ENCODE measurements at regions not wholly inside any gene's neighbourhood (a gene's known extent, or its start where the extent isn't known, plus 50 kb on each side); places are given as distances from the start of the nearest gene placed in this dataset.

DNA sequence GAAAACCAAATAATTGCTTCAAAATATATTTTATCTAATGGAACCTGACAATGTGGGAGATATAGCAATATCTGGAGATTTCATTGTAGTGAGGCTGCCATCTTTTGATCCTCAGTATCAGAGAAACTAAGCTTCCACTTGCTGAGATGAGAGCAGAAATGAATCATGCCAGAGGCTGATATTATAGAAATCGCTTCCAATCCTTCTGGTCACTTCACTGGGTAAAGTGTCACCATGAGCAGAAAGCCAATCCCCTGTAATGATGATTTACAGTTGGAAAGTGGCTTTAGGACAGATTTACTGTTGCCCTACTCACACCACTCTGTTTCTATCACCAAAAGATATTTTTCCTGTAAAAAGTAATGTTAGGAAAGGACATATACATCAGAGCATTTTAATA lies 365.0 kb upstream of the VRK2 start:
- no peaks in the 10 kb centered on the region for H3K4me1 ChIP-seq (ENCODE audit: control insufficient read depth in 3 of 3, insufficient read depth in 2 of 3, low read depth in 1 of 3, low read length in 2 of 3)
- H3K27me3 ChIP-seq (ENCODE audit: control insufficient read depth in 3 of 3, insufficient read depth in 3 of 3, low read length in 3 of 3), result no peaks in the 10 kb centered on the region
- no peaks in the 10 kb centered on the region for H3K36me3 ChIP-seq (ENCODE audit: control insufficient read depth in 3 of 3, insufficient read depth in 2 of 3, low read depth in 1 of 3, low read length in 3 of 3)
- DNase-seq, result no peak
- WGBS, 3 donors, result 62 to 81% (median 72%) methylated on average over 1 of the region's 1 CpG
- H3K4me3 ChIP-seq (ENCODE audit: low read depth in 1 of 3, low read length in 3 of 3), result no peak overlapping the region
- FAIRE-seq, result no peak
- no peak overlapping the region for H3K27ac ChIP-seq (ENCODE audit: low read depth in 1 of 3, low read length in 2 of 3)
- no peaks in the 10 kb centered on the region for H3K9me3 ChIP-seq (ENCODE audit: control insufficient read depth in 2 of 2, insufficient read depth in 1 of 2, low read depth in 1 of 2, low read length in 1 of 2)

DNA sequence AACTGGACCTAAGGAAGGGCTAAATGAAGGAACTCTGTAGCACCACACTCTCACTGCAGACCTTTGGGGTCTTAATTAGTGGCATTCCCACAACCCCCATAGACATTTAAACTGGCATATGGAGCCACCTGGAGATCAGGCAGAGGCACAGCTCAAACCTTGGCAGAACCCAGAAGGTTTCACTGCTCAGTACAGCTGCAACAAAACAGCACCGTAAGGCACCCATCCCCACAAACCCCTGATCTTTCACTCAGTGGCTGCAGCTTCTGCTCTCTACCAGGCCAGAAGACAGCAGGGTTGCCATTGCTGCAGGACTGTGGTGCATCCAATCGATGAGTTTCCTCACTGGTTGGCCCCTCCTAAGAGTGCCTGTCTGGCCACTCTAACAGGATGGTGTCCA lies 361.6 kb upstream of the VRK2 start:
- FAIRE-seq (no peak), DNase-seq (no peak)
- no peaks in the 10 kb centered on the region for H3K4me1 ChIP-seq (ENCODE audit: control insufficient read depth in 3 of 3, insufficient read depth in 2 of 3, low read depth in 1 of 3, low read length in 2 of 3)
- H3K27ac ChIP-seq (ENCODE audit: low read depth in 1 of 3, low read length in 2 of 3), result no peak overlapping the region
- H3K36me3 ChIP-seq (ENCODE audit: control insufficient read depth in 3 of 3, insufficient read depth in 2 of 3, low read depth in 1 of 3, low read length in 3 of 3), result no peaks in the 10 kb centered on the region
- no peaks in the 10 kb centered on the region for H3K9me3 ChIP-seq (ENCODE audit: control insufficient read depth in 2 of 2, insufficient read depth in 1 of 2, low read depth in 1 of 2, low read length in 1 of 2)
- no peaks in the 10 kb centered on the region for H3K27me3 ChIP-seq (ENCODE audit: control insufficient read depth in 3 of 3, insufficient read depth in 3 of 3, low read length in 3 of 3)
- WGBS, 3 donors, result 83 to 87% (median 86%) methylated on average over 2 of the region's 2 CpGs
- no peak overlapping the region for H3K4me3 ChIP-seq (ENCODE audit: low read depth in 1 of 3, low read length in 3 of 3)

DNA sequence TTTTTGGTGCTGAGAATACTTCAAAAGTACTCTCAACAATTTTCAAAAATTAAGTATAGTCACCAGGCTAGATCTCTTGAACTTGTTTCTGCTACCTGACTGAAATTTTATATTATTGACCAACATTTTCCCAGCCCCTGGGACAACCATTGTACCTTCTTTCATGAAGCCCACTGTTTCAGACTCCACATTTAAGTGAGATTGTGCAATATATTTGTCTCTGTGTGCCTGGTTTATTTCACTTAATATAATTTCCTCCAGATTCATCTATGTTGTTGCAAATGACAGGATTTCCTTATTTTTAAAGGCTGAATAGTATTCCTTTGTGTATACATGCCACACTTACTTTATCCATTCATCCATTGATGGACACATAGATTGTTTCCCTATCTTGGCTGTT lies 354.2 kb upstream of the VRK2 start:
- H3K9me3 ChIP-seq (ENCODE audit: control insufficient read depth in 2 of 2, insufficient read depth in 1 of 2, low read depth in 1 of 2, low read length in 1 of 2), result no peaks in the 10 kb centered on the region
- no peak overlapping the region for H3K4me3 ChIP-seq (ENCODE audit: low read depth in 1 of 3, low read length in 3 of 3)
- H3K4me1 ChIP-seq (ENCODE audit: control insufficient read depth in 3 of 3, insufficient read depth in 2 of 3, low read depth in 1 of 3, low read length in 2 of 3), result no peaks in the 10 kb centered on the region
- no peak for FAIRE-seq
- H3K27ac ChIP-seq (ENCODE audit: low read depth in 1 of 3, low read length in 2 of 3), result no peak overlapping the region
- no peaks in the 10 kb centered on the region for H3K36me3 ChIP-seq (ENCODE audit: control insufficient read depth in 3 of 3, insufficient read depth in 2 of 3, low read depth in 1 of 3, low read length in 3 of 3)
- no peaks in the 10 kb centered on the region for H3K27me3 ChIP-seq (ENCODE audit: control insufficient read depth in 3 of 3, insufficient read depth in 3 of 3, low read length in 3 of 3)
- no peak for DNase-seq

- Histone ChIP-seq H3K4me1 (ENCODE audit: control insufficient read depth in 3 of 3, insufficient read depth in 2 of 3, low read depth in 1 of 3, low read length in 2 of 3) (no peaks in the 10 kb centered on the region), H3K27ac (ENCODE audit: low read depth in 1 of 3, low read length in 2 of 3) (no peak overlapping the region), H3K36me3 (ENCODE audit: control insufficient read depth in 3 of 3, insufficient read depth in 2 of 3, low read depth in 1 of 3, low read length in 3 of 3) (no peaks in the 10 kb centered on the region), H3K4me3 (ENCODE audit: low read depth in 1 of 3, low read length in 3 of 3) (no peak overlapping the region), H3K27me3 (ENCODE audit: control insufficient read depth in 3 of 3, insufficient read depth in 3 of 3, low read length in 3 of 3) (no peaks in the 10 kb centered on the region), H3K9me3 (ENCODE audit: control insufficient read depth in 2 of 2, insufficient read depth in 1 of 2, low read depth in 1 of 2, low read length in 1 of 2) (no peaks in the 10 kb centered on the region)
- FAIRE-seq (no peak), DNase-seq (no peak)
These were observed 353.4 kb upstream of the VRK2 start for GRCh38 chr2:57693177-57693576.

DNA sequence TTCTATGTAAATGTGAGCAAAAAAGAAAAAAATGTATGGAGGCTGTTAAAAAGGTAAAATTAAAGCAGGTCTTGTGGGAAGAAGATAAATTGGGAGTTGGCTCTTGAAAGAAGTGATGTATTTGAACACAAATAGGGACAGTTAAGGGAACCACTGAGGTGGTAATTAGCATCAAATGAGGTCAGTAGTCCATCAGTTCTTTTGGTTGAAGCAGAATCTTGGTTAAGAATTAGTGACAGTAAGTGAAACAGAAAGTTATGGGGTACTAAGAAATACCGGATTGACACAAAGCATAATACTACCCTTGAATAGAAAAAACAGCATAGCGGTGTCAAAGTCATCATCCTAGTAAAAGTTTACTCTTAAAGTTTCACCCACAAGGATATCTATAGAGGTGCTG lies 352.6 kb upstream of the VRK2 start:
- no peak overlapping the region for H3K27ac ChIP-seq (ENCODE audit: low read depth in 1 of 3, low read length in 2 of 3)
- no peak overlapping the region for H3K4me3 ChIP-seq (ENCODE audit: low read depth in 1 of 3, low read length in 3 of 3)
- 59 to 86% (median 71%) methylated on average over 2 of the region's 2 CpGs for WGBS, 3 donors
- DNase-seq (no peak), FAIRE-seq (no peak)
- no peaks in the 10 kb centered on the region for H3K9me3 ChIP-seq (ENCODE audit: control insufficient read depth in 2 of 2, insufficient read depth in 1 of 2, low read depth in 1 of 2, low read length in 1 of 2)
- H3K36me3 ChIP-seq (ENCODE audit: control insufficient read depth in 3 of 3, insufficient read depth in 2 of 3, low read depth in 1 of 3, low read length in 3 of 3), result no peaks in the 10 kb centered on the region
- H3K4me1 ChIP-seq (ENCODE audit: control insufficient read depth in 3 of 3, insufficient read depth in 2 of 3, low read depth in 1 of 3, low read length in 2 of 3), result no peaks in the 10 kb centered on the region
- no peaks in the 10 kb centered on the region for H3K27me3 ChIP-seq (ENCODE audit: control insufficient read depth in 3 of 3, insufficient read depth in 3 of 3, low read length in 3 of 3)

DNA sequence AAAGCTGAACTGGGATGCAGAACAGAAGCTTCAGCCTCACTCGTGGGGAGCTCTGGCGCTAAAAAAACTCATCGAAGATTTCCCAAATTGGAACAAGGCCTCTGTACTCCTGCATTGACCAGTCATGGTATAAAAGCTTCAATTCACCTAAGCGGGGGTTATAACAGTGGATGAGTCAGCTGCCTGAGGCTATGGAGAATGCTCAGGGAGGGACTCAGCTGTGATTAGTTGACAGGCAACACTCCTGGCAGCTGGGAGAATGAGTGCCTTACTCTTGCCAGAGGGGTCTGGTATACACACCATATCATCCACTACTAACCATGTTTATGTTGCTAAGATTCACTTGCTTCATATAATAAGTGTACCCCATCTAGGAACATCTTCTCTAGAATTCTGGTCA lies 350.6 kb upstream of the VRK2 start:
- DNase-seq (no peak), FAIRE-seq (no peak)
- Histone ChIP-seq H3K4me3 (ENCODE audit: low read depth in 1 of 3, low read length in 3 of 3) (no peak overlapping the region), H3K36me3 (ENCODE audit: control insufficient read depth in 3 of 3, insufficient read depth in 2 of 3, low read depth in 1 of 3, low read length in 3 of 3) (no peaks in the 10 kb centered on the region), H3K4me1 (ENCODE audit: control insufficient read depth in 3 of 3, insufficient read depth in 2 of 3, low read depth in 1 of 3, low read length in 2 of 3) (no peaks in the 10 kb centered on the region), H3K9me3 (ENCODE audit: control insufficient read depth in 2 of 2, insufficient read depth in 1 of 2, low read depth in 1 of 2, low read length in 1 of 2) (no peaks in the 10 kb centered on the region), H3K27ac (ENCODE audit: low read depth in 1 of 3, low read length in 2 of 3) (no peak overlapping the region), H3K27me3 (ENCODE audit: control insufficient read depth in 3 of 3, insufficient read depth in 3 of 3, low read length in 3 of 3) (no peaks in the 10 kb centered on the region)
- 84 to 87% (median 87%) methylated on average over 4 of the region's 4 CpGs for WGBS, 3 donors

DNA sequence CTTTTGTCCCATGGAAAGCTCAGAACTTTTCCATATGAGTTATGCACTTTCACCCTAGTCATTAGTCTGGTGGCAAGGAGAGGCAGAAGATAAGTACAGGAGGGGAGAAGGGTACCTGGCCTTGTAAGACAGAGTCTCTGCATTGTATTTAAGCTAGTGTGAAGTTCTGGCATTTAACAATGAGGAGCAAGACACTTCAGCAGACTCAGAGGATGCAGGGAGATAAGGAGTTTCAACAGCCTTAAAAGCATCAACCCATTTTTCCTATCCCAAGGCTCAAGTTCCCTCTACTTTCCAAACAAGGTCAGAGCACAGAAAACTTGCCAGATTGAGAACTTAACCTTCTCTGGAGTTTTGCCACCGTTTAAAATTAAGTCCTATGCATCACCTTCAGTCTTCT lies 348.2 kb upstream of the VRK2 start:
- H3K27ac ChIP-seq (ENCODE audit: low read depth in 1 of 3, low read length in 2 of 3), result no peak overlapping the region
- H3K9me3 ChIP-seq (ENCODE audit: control insufficient read depth in 2 of 2, insufficient read depth in 1 of 2, low read depth in 1 of 2, low read length in 1 of 2), result no peaks in the 10 kb centered on the region
- H3K36me3 ChIP-seq (ENCODE audit: control insufficient read depth in 3 of 3, insufficient read depth in 2 of 3, low read depth in 1 of 3, low read length in 3 of 3), result no peaks in the 10 kb centered on the region
- no peak overlapping the region for H3K4me3 ChIP-seq (ENCODE audit: low read depth in 1 of 3, low read length in 3 of 3)
- DNase-seq (no peak), FAIRE-seq (no peak)
- H3K4me1 ChIP-seq (ENCODE audit: control insufficient read depth in 3 of 3, insufficient read depth in 2 of 3, low read depth in 1 of 3, low read length in 2 of 3), result peaks cover 0 to 3% (median 0%) of the 10 kb centered on the region in 3 donors
- H3K27me3 ChIP-seq (ENCODE audit: control insufficient read depth in 3 of 3, insufficient read depth in 3 of 3, low read length in 3 of 3), result no peaks in the 10 kb centered on the region
- WGBS, 3 donors, result 43 to 82% (median 62%) methylated on average over 1 of the region's 1 CpG

DNA sequence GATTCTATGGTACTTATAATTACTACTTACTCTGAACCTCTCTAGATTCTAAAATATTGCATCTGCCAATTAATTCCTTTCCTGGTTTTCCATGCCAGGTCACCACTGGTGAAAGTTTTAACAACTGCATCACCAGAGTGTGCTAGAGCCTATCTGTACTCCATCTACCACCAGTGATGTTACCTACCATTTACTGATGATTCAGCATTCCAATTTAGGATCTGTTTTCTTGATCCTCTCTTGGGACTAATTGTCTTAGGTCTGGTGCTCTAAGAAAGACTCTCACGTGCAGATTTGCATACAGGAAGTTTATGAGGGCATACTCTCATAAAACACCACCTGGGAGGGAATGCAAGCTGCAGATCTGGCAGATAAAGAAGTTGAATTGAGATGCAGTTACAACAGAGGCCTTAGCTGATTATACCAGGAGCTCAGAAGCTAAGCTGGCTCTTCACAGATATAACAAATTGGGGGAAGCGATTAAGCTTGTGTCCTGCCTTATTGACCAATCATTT lies 347.6 kb upstream of the VRK2 start:
- WGBS, 3 donors, result 43 to 54% (median 46%) methylated on average over 2 of the region's 2 CpGs
- H3K36me3 ChIP-seq (ENCODE audit: control insufficient read depth in 3 of 3, insufficient read depth in 2 of 3, low read depth in 1 of 3, low read length in 3 of 3), result no peaks in the 10 kb centered on the region
- no peaks in the 10 kb centered on the region for H3K27me3 ChIP-seq (ENCODE audit: control insufficient read depth in 3 of 3, insufficient read depth in 3 of 3, low read length in 3 of 3)
- H3K9me3 ChIP-seq (ENCODE audit: control insufficient read depth in 2 of 2, insufficient read depth in 1 of 2, low read depth in 1 of 2, low read length in 1 of 2), result no peaks in the 10 kb centered on the region
- H3K4me1 ChIP-seq (ENCODE audit: control insufficient read depth in 3 of 3, insufficient read depth in 2 of 3, low read depth in 1 of 3, low read length in 2 of 3), result peaks cover 0 to 3% (median 0%) of the 10 kb centered on the region in 3 donors
- H3K4me3 ChIP-seq (ENCODE audit: low read depth in 1 of 3, low read length in 3 of 3), result no peak overlapping the region
- H3K27ac ChIP-seq (ENCODE audit: low read depth in 1 of 3, low read length in 2 of 3), result no peak overlapping the region
- FAIRE-seq (no peak), DNase-seq (no peak)

GRCh38 chr2:57701391-57701791 lies 345.2 kb upstream of the VRK2 start:
- no peak for FAIRE-seq
- H3K27me3 ChIP-seq (ENCODE audit: control insufficient read depth in 3 of 3, insufficient read depth in 3 of 3, low read length in 3 of 3), result no peaks in the 10 kb centered on the region
- WGBS, 3 donors, result 64 to 82% (median 64%) methylated on average over 5 of the region's 5 CpGs
- H3K4me3 ChIP-seq (ENCODE audit: low read depth in 1 of 3, low read length in 3 of 3), result no peak overlapping the region
- H3K36me3 ChIP-seq (ENCODE audit: control insufficient read depth in 3 of 3, insufficient read depth in 2 of 3, low read depth in 1 of 3, low read length in 3 of 3), result no peaks in the 10 kb centered on the region
- H3K27ac ChIP-seq (ENCODE audit: low read depth in 1 of 3, low read length in 2 of 3), result no peak overlapping the region
- DNase-seq, result no peak
- peaks cover 0 to 3% (median 0%) of the 10 kb centered on the region in 3 donors for H3K4me1 ChIP-seq (ENCODE audit: control insufficient read depth in 3 of 3, insufficient read depth in 2 of 3, low read depth in 1 of 3, low read length in 2 of 3)
- H3K9me3 ChIP-seq (ENCODE audit: control insufficient read depth in 2 of 2, insufficient read depth in 1 of 2, low read depth in 1 of 2, low read length in 1 of 2), result no peaks in the 10 kb centered on the region
